NOMO-1 (cell line): ENCODE measurements at regions not wholly inside any gene's neighbourhood (a gene's known extent, or its start where the extent isn't known, plus 50 kb on each side); places are given as distances from the start of the nearest gene placed in this dataset.

Experiments
- DNase-seq, 2 experiments: peaks; one replicate each; lab custom pipeline; 2025; ENCODE audit not compliant: unreplicated experiment in 2 of 2; lab: John Stamatoyannopoulos, UW

DNA sequence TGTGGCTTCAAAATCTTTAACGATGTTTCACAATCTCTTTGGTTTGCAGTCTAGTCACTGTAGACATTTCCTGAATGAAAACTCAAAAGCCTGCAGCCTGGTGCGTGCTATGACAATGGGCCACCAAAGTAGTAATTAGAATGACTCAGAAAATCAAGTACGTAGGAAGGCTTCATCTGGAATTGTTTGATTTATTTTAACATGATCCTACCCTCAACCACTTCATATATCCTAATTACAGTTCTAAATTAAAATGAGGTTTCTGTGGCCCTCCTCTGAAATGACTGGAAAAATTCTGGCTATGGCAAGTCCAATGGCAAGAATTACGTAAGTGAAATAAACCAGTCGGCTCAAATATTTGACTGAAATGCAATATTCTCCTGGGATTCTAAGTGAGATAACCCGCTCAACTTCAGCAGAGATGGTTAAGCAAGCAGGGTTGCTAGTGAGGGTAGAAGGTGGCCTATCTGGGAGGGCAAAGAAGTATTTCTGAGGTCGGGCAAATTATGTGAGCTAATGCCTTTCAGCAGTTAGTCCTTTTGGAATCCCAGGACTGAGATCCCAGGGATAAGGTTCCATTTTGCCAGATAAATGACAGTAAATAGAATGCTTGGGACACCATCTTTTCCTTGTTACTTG lies 145.6 kb upstream of the MYOCD start:
- DNase-seq, result no peak

DNA sequence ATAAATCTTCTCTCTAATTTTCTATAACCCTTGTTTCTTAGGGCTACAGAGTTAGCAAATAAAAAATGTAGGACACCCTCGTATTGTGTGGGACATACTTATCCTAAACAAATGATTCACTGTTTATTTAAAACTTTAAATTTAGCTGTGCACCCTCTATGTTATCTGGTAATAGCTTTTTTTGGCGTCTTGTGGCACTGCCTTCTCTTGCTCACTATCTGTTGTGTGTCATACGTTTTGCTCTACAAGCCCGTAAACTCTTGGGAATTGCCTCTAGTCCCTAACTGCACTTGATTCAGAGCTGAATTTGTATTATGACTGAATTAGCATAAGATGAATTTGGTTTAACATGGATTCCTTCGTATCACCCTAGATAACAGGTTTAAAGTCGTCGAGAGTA lies 144.3 kb upstream of the MYOCD start:
- DNase-seq, result no peak

GRCh38 chr17:12522336-12522735 lies 143.4 kb upstream of the MYOCD start:
- no peak for DNase-seq

DNA sequence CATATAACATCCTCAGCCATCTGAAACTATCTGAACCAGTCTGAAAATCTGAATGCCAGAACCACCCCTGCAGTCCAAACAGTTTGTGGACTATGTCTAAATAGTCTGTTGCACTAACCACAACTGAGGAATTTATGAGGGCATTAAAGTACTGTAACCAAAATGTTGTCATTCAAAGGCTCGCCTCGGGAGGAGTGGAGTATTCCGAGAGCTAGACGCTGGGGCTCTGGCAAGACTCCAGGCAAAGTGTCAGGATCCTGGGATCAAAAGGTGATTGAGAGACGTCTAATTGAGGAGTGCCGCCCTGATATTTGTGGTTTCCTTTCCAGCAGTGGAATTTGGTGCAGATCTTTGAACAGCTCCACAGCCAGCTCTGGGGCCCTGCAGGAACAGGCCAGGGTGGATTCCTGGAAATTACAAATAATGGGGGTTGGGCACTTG lies 142.9 kb upstream of the MYOCD start:
- no peak for DNase-seq

GRCh38 chr17:12523244-12523643 lies 142.4 kb upstream of the MYOCD start:
- no peak for DNase-seq

- no peak for DNase-seq
These were observed 137.7 kb upstream of the MYOCD start for GRCh38 chr17:12528036-12528435.

GRCh38 chr17:12530161-12530560 lies 135.5 kb upstream of the MYOCD start:
- no peak for DNase-seq

DNA sequence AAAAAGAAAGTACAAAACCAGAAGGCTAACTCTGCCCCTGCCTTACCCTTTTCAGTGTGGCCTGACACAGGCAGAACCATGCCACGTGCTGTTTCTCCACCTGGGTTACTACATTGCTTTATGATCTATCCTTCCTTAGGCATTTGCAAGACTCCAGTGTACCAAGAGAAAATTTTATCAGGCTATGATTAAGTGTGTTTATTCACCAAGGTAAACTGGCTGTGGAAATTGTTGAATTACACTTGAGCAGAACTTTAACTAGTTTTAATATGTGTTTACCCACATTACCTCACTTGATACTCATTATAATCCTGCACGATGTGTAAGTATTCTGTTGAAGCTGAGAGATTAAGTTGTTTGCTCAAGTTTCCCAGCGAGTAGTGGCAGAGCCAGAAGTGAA lies 129.7 kb upstream of the MYOCD start:
- no peak for DNase-seq

- DNase-seq, result no peak
These were observed 129.2 kb upstream of the MYOCD start for GRCh38 chr17:12536472-12536871.

GRCh38 chr17:12537436-12537835 lies 128.3 kb upstream of the MYOCD start:
- no peak for DNase-seq

DNA sequence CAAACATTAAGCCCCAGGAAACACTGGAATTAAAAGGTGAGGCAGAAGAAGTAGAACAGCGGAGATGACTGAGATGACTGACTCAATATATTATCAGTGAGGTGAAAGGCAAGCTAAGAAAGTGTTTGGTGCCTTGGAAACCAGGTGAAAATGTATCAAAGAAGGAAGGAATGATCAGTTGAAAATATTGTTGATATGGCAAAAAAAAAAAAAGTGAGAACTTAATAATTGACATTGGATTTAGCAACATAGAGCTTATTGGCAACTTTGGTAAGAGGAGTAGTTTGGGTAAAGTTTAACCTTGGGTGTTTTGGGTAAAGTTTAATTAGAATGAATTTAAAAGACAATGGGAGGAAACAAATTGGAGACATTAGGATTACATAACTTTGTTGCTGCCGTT lies 127.7 kb upstream of the MYOCD start:
- no peak for DNase-seq

- DNase-seq, result peak; percentile 32
These were observed 119.7 kb upstream of the MYOCD start for GRCh38 chr17:12545877-12546513.

DNA sequence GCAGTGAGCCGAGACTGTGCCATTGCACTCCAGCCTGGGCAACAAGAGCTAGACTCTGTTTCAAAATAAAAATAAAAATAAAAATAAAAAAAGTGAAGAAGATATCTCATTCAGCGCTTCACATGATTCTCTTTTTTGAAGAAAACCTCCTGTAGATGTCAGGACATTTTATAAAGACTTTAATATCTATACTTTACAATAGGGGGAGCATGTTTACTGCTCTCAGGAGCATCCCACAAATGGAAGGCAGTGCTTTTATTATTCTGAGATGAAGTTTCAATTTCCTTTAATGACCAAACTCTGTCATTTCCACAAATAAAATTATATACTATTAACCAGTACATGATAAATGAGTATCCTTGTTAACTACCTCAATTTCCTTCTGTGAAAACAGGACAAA lies 118.7 kb upstream of the MYOCD start:
- DNase-seq, result no peak

- no peak for DNase-seq
These were observed 117.9 kb upstream of the MYOCD start for GRCh38 chr17:12547831-12548230.

- DNase-seq, result no peak
These were observed 117.1 kb upstream of the MYOCD start for GRCh38 chr17:12548558-12548957.

DNA sequence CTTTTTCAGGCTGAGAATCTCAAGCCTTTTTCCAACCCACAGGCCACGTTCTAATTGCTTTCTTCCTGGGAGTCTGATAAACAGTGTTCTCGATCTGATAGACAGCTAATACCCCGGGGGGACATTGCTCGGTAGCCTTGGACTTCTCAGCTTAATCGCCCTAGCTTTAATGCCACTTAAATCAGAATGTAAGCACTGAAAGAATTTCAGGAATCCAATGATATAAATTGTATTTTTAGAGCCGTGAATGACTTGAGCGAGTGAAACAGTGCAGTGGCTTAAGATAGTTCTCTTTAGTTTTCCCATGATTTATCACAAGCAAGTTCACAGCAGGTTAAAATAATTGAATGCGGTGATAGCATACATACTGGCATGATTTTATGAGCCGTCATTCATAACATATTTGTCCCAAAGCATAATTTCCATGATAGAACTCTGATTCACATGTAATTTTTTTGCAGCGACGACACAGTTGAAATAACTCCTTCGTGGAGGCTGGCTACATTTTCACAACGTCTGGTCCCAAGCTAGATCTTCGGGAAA lies 116.1 kb upstream of the MYOCD start:
- no peak for DNase-seq

- DNase-seq, result no peak
These were observed 112.1 kb upstream of the MYOCD start for GRCh38 chr17:12553625-12554024.

GRCh38 chr17:12554251-12554650 lies 111.4 kb upstream of the MYOCD start:
- DNase-seq, result no peak

DNA sequence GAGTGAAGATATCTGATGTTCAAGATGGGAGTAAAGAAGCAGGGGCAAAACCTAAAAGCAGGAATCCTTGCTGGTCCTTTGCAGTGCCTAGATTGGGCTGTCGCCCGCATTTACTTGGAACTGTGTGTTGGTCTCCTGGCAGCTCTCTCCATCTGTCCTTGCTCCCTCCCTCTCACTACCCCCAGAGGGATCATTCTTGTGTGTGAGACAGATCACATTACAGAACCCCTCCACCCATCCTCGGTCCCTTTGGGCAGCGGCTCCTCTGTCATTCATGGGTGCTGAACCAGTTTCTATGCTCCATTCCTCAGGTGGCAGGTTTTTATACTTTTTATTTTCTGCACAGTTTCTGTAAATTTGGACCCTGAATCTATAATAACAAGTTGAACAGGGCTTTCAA lies 99.4 kb upstream of the MYOCD start:
- DNase-seq, result no peak

DNA sequence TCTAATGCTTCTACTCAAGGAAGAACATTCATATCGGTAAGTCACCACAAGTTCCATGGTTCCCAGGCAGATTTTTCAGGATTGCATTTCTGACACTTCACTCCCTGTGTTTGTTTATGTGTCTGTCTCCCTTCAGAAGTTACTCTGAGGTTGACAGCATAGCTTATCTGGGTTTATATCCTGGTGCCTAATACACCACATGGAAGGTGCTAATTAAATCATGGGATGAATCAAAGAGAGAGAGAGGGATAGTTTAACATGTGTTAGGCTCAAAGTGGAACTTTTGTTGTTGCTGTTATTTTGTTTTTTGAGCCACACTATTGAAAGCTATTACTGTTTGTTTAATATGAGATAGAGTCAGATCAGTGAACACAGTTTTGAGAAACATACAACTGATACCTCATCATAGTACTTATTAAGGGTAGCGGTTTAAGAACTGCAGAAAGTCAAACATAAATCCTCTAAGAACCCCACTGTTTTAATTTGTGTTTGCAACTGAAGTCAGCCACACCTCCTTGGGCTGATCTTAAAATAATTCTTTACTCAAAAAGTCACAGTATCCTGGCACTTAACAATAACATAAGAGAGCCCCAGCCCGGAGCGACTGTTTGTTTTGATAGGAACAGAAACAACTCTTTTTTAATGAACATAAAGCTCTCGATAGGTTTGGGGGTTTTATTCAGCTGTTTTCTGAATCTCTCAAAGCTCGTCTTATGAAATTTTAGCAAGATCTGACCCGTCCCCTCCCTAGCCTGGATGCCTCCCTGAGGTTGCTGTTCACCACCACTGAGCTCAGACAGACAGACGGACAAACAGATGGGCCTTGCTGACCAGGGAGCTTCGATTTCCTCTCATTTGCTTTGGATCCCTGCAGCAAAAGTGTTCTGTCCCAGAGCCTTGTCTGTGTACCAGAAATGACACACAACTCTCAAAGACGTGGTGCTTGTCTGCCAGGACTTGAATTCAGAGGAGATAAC lies 98.3 kb upstream of the MYOCD start:
- DNase-seq, result no peak
